Hindlimb muscle (tissue), 1 donor: ENCODE measurements at regions not wholly inside any gene's neighbourhood (a gene's known extent, or its start where the extent isn't known, plus 50 kb on each side); places are given as distances from the start of the nearest gene placed in this dataset.
A peak's percentile ranks its signal among the peaks of the same experiment; 100 is the strongest.

Experiments used
- DNase-seq: peaks from one replicate; pipeline ENCODE4 v3.0.0-alpha.2; 2013

- no peak for DNase-seq
Measured at GRCh38 chr5:118687661-118688621, 300.4 kb downstream of the DTWD2 start.

DNA sequence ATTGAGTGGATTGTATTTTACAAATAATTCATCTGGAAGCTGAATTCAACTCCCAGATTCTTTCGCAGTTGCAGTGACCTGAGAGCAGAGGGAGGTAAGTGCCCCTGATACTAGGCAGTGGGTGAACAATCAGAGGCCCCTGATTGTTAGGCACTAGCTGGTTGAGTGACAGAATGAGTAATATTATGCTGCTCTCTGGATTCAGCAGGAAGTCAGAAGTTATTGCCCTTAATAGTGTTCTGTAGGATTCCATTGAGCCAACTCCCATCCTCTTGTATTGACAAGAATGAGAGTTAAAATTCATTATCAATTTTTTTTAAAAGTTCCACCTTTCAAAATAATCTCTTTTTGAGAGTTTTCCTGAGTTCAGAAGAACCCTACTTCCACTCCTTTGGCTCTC lies 301.2 kb downstream of the DTWD2 start:
- DNase-seq, result no peak

DNA sequence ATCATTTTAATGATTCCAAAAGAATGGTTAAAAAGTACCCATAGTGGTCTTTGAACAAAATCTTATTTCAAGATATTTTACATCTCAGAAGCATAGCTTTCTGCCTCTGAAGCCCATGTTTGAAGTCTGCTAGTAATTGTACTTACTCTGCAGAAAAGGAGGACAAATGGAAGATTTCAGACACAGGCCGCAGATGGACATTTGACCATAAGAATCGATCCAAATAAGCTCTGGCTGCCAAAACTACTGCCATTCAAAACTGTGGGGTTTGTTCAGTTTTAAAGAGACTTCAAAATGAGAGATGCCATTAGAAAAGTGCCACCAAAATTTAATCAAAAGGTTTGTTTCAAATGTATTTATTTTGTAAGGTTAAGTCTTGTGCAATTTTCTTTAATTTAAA lies 306.7 kb downstream of the DTWD2 start:
- no peak for DNase-seq

- DNase-seq, result peak; percentile 74
Measured at GRCh38 chr5:118679264-118679940, 308.9 kb downstream of the DTWD2 start.

- DNase-seq, result no peak
Measured at GRCh38 chr5:118678746-118679145, 309.6 kb downstream of the DTWD2 start.

DNA sequence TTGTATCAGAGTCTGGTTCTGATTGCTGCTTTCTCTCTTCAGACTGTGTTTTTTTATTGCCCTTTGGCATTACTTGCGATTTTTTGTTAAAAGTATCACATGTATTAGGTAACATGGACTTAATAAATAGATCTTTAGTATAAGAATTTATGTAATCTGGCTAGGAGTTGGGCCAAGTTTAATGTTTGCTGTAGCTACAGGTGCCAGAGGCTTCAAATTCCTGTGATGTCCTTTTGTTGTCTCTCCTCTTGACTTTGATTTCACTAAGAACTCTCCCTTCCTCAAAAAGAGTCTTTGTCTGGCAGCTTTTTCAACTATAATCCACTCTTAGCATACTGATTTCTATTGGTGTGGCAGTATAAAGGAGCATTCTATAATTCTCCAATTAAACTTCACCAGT lies 313.1 kb downstream of the DTWD2 start:
- DNase-seq, result no peak

- no peak for DNase-seq
Measured at GRCh38 chr5:118657576-118657975, 330.8 kb downstream of the DTWD2 start.

- DNase-seq, result peak; percentile 11
Measured at GRCh38 chr5:118653872-118654271, 334.5 kb downstream of the DTWD2 start.

DNA sequence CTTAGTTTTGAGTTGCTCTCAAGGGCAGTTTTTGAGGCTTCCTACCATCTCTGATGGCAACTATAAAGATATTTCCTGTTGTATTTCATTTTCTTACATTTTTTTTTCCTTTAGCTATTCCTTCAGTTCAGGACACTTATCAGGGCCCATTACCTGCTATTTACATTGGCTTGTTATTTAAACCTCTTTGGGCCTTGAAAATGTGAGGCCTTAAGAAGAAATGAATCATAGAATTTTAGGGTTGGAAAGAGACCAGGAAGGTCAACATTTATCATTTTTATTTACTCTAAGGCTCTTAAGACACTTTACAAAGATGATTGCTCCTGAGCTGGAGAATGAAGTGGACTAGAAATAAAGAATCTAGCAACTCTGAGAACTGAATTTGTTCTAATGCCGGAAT lies 335.2 kb downstream of the DTWD2 start:
- no peak for DNase-seq

DNA sequence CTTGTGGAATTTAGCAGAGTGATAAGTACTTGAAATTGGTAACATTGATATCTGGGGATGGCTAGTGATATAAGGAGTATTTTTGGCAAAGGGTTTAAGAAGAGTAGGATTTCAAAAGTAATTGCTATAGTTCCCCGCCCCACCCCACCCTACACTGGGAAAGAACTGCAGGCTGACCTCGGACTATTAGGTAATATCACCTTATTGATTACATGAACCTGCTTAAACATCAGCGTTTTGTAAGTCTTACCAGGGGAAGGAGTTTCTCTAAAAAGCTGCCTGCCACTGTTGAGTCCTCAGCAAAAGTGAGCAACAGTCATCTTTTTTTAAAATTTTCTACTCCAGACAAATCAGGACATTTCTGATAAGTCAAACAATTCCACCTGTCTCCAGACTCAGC lies 337.3 kb downstream of the DTWD2 start:
- DNase-seq, result no peak

DNA sequence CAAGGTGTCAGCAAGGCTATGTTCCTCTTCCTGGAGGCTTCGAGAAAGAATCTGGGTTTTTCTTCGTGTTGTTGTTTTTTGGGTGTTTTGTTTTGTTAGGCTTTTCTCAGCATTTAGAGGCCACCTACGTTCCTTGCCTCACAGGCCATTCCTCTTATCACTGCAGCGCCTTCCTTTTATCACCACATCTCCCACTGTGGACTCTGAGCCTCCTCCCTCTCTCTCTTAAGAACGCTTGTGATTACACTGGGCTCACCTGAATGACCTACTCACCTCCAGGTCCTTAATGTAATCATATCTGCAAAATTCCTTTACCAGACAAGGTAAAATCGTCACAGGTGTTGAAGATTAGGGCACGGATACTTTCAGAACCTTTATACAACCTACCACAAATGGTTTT lies 340.8 kb downstream of the DTWD2 start:
- DNase-seq, result no peak

DNA sequence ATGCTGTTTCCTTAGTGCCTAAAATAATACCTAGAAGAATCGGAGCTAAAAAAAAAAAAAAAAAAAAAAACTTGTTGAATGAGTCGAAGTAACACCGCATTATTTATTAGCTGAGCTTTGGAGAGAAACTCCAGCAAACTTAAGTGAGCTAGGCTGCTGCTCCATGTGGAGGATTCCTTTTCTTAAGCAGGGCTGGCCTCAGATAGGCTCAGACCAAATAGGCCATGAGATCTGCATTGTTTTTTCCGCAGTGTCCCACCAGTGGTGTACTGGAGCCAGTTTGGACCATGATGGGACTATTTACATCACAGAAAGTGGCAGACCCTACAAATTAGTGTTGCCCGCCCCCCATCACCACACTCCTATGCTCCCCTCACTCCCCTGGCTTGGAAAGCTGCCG lies 341.4 kb downstream of the DTWD2 start:
- no peak for DNase-seq

DNA sequence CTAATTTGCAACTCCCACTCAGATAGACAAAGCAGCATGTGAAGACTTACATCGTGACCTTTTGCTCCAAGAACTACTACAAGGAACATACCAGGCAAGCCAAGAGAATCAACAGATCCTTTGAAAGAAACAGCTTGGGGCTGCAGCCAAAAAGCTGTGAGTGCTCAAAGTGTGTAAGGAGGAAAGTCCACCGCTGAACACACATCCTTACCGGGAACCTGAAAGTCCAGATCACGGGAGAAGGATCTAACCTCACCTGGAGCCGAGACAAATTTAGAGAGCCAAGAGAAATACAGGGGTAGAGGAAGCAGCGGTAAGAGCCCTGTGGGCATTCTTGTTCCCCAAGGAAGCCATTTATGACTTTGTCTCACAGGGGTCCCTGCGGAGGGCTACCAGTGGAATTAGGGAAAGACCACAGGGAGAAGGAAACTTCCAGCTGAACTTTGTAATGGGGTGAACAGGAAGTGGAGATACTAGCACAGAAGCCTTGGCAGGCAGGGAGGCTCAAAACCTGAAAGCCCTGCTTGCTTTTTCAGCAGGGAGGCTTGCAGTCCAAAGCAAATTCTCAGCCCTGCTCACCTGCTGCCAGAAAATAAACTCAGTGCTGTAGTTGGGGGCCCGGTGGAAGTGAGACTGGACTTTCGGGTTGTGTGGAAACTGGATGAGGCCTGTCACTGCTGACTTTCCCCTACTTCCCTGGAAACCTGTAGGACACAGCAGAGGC lies 350.2 kb downstream of the DTWD2 start:
- DNase-seq, result no peak

DNA sequence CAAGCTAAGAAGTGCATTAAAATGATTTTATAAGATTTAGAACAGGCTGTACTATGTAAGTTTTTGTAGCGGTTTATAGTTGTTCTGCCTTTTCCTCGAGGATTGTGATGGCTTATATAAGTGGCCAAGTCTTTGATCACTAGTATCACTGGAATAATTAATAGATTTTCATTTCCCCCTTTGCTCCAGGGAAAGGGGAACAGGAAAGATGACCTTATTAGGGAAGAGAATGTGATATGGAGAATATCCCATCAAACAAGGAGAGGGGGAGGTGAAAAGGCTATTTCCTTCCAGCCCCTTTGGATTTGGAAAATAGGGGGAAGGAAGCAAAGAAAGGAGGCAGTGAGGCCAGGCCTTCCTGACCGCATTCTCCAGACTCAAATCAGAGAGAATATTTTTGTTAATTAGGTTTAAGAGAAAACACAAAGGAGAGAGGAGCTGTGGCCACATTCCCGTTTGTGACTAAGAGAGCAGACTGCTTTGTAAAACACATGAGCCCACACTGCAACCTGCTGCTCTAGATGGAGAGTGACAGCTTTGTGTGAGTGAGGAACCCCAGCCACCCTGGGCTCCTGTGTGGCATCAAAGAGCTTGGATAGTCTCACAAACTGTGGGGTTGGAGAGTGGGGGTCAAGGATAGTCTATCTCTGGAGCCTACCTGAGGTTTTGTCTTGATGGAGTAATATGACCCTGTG lies 359.5 kb downstream of the DTWD2 start:
- no peak for DNase-seq

DNA sequence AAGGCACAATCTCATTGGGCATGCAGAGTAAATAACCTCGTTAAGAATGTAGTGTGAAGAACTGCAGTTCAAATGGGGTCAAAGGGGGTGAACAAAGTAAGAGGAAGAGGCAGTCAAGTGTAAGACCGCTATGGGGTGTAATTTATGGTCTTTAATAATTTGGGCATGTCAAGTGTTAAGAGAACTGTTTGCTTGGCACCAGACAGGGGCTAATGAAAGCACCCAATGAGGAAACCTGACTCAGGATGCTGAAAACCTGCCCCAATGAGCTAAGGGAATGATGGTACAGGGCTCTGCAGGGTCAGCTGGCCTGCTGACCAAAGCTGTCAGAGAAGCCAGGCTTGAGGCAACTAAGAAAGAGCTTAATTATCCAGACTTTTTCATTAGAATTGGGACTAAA lies 368.1 kb downstream of the DTWD2 start:
- no peak for DNase-seq

- DNase-seq, result no peak
Measured at GRCh38 chr5:118619823-118620222, 368.5 kb downstream of the DTWD2 start.

DNA sequence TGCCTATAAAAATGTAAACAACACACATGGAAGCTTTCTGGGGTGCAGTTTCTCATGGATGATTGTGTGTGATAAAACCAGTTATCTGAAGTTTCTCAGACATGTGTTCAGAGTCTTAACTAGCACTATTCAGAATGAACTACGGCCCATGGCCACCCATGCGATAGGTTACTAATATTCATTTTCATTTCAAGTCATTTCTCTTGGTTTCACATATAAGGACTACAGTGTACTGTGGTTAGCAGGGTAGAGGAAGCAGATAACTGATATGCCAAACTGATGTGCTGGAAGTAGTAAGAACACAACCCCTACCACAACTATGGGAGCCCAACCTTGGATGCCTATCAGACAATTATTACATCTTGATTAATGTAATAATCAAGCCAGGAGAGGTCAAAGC lies 372.1 kb downstream of the DTWD2 start:
- DNase-seq, result no peak

- no peak for DNase-seq
Measured at GRCh38 chr5:118614731-118615456, 373.5 kb downstream of the DTWD2 start.

- no peak for DNase-seq
Measured at GRCh38 chr5:118611332-118611945, 376.9 kb downstream of the DTWD2 start.

DNA sequence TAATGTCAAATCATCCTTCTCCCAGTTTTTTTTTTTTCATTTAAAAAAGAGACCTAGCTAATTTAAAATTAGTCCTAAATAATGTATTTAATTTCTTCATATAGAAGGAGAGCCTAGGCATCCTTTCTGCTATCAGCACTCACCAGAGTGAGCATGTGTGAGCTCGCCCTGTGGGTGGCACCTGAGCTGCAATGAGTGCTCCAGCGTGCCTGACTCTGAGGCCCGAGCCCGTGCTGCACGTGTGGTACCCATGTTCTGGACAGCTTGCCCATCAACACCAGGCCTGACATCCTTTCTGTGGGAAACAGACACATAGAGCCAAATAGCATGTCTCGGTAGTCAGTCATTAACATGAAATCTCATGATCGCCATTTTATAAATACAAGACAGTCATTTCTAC lies 381.4 kb downstream of the DTWD2 start:
- no peak for DNase-seq

DNA sequence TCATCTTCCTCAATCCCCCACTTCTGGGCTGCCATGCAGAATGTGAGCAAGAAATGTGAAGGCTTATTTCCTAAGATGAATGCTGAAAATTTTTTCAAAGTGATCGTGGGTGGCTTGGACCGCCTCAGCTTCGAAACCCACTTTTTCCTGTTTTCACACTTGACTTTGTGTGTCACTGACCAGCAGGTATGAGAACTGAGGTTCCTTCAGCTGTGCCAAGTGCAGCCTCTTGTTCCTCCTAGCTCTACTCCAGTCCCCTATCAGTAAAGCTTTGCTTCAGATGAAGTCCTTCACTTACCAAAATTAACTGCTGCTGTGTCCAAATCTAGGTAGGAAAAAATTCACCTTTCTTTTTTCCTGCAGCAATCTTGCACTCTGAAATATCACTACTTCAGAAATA lies 382.6 kb downstream of the DTWD2 start:
- no peak for DNase-seq

GRCh38 chr5:118604106-118604505 lies 384.2 kb downstream of the DTWD2 start:
- DNase-seq, result no peak
